Epithelial cell of proximal tubule (primary cell): ENCODE measurements at regions not wholly inside any gene's neighbourhood (a gene's known extent, or its start where the extent isn't known, plus 50 kb on each side); places are given as distances from the start of the nearest gene placed in this dataset.

Experiments
- DNase-seq: peaks from one replicate; pipeline ENCODE4 v3.0.0-alpha.2; 2011; ENCODE audit warnings: low read depth
- H3K4me3 ChIP-seq: 2 replicates; pipeline ENCODE4 v1.5.1; 2011; ENCODE audit warnings: low read depth, mild to moderate bottlenecking, low read length
- CTCF ChIP-seq: conservative IDR thresholded peaks from 2 replicates; pipeline ENCODE4 v1.5.1; 2012; ENCODE audit warnings: low read depth, mild to moderate bottlenecking, low read length

GRCh38 chr18:49731860-49732311 is 81.4 kb downstream of the ACAA2 start:
- no peak for DNase-seq

GRCh38 chr18:49731421-49731841 is 81.9 kb downstream of the ACAA2 start:
- TF ChIP-seq CTCF, result no peak
- no peak for DNase-seq
- H3K4me3 ChIP-seq, result no peak overlapping the region

More at GRCh38 chr18:49731860-49732311, 81.4 kb downstream of the ACAA2 start:
- H3K4me3 ChIP-seq, result no peak overlapping the region
- TF ChIP-seq CTCF, result no peak

GRCh38 chr18:49730951-49731391 is 82.4 kb downstream of the ACAA2 start:
- no peak overlapping the region for H3K4me3 ChIP-seq
- DNase-seq, result no peak
- TF ChIP-seq CTCF, result no peak

GRCh38 chr18:49728542-49728941 is 84.8 kb downstream of the ACAA2 start:
- H3K4me3 ChIP-seq, result no peak overlapping the region

GRCh38 chr18:49727816-49728215 is 85.5 kb downstream of the ACAA2 start:
- TF ChIP-seq CTCF, result no peak
- no peak for DNase-seq
- H3K4me3 ChIP-seq, result no peak overlapping the region

More at GRCh38 chr18:49728542-49728941, 84.8 kb downstream of the ACAA2 start:
- peak; percentile 92 for TF ChIP-seq CTCF
- no peak for DNase-seq

- no peak for DNase-seq
- TF ChIP-seq CTCF, result no peak
- no peak overlapping the region for H3K4me3 ChIP-seq
Observed at GRCh38 chr18:49726675-49726963, 86.7 kb downstream of the ACAA2 start.

- DNase-seq, result peak; percentile 35
- TF ChIP-seq CTCF, result no peak
- no peak overlapping the region for H3K4me3 ChIP-seq
Observed at GRCh38 chr18:49725809-49726674, 87.3 kb downstream of the ACAA2 start.
